Psoas muscle (tissue), 7 donors: ENCODE measurements at regions not wholly inside any gene's neighbourhood (a gene's known extent, or its start where the extent isn't known, plus 50 kb on each side); places are given as distances from the start of the nearest gene placed in this dataset.

Experiments used
- ATAC-seq, 4 donors: fragments of 200-7000 bp; cut with Tn5 transposase; one replicate each; pipeline ENCODE4 v1.9.1; 2020; ENCODE audit warnings: moderate library complexity in 3 of 4, mild to moderate bottlenecking in 2 of 4
- DNase-seq, 2 donors: peaks; one replicate each; pipeline ENCODE4 v3.0.0-alpha.2; 2020
- H3K27ac ChIP-seq: fragments of 200-600 bp; one replicate; pipeline ENCODE4 v1.8.0; 2022
- H3K27me3 ChIP-seq, 3 donors: fragments of 200-600 bp in 1 of 3; one replicate each; pipeline versions ENCODE4 v1.6.1 to v1.8.0; 2013 to 2022; ENCODE audit warnings: low read length in 2 of 3, mild to moderate bottlenecking in 2 of 3, moderate library complexity in 1 of 3; ENCODE audit not compliant: insufficient read depth in 3 of 3
- H3K36me3 ChIP-seq, 2 donors: fragments of 200-600 bp in 1 of 2; one replicate each; pipeline versions ENCODE4 v1.6.1 to v1.8.0; 2013 to 2022; ENCODE audit warnings: low read depth in 1 of 2, mild to moderate bottlenecking in 1 of 2, moderate library complexity in 1 of 2; ENCODE audit not compliant: insufficient read depth in 1 of 2
- H3K4me1 ChIP-seq: fragments of 200-600 bp; one replicate; pipeline ENCODE4 v1.8.0; 2022
- H3K4me3 ChIP-seq: fragments of 200-600 bp; one replicate; pipeline ENCODE4 v1.8.0; 2022; ENCODE audit warnings: mild to moderate bottlenecking
- H3K9me3 ChIP-seq: fragments of 200-600 bp; one replicate; pipeline ENCODE4 v1.8.0; 2022
- CTCF ChIP-seq: fragments of 200-600 bp; IDR thresholded peaks from one replicate; pipeline ENCODE4 v1.8.0; 2022; ENCODE audit warnings: antibody characterized with exemption
- whole genome bisulfite sequencing, 3 donors: extraction: QIAGEN DNeasy Blood & Tissue Kit; methylation state at CpG; one replicate each; pipeline versions ENCODE4 v1.1.6 to v1.1.7; 2013; 5-methylcytosine and 5-hydroxymethylcytosine counted together
- intact Hi-C, 2 donors: fragments of 100-400 bp; cut with DNase I; formaldehyde crosslinking; loops; one replicate each; pipeline versions ENCODE4 v1.11.0 to v1.14.2; 2022
- donor health status: healthy with polysubstance abuse.
- donor health status: DM: no; HTN: no; CAD: no; lungs with moderate emphysema.
- donor health status: Bipolar disorder and iron deficiency.
- donor health status: healthy.
- donor health status: DM: yes; HTN: yes; CAD: no.
- donor health status: DM: no; HTN: no; CAD: no.
- donor health status: DM: yes; HTN: yes; CAD: no.

DNA sequence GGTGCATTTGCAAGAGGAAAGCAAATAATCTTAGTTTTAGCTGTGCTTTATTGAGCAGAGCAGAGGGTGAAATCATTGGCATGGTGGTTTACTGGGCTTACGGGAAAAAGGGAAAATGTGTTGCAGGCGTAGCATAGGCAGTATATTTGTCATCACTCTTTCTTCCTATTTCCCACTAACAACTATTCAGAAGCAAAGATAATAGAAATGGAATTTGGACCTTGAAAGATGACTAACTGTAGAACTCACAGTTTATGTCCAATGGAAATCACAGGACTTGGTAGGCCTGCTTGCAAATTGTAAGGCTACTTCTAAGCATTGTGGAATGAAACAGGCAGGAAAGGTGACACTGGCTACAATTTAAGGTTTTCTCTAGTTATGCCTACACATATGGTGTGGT lies 611.9 kb upstream of the MAN1A1 start:
- H3K27ac ChIP-seq = no peak overlapping the region
- no peak overlapping the region for H3K4me3 ChIP-seq
- intact Hi-C loops = no loop called here
- H3K9me3 ChIP-seq = no peaks in the 10 kb centered on the region
- no peaks in the 10 kb centered on the region for H3K36me3 ChIP-seq
- TF ChIP-seq CTCF = no peak
- ATAC-seq (no peak), DNase-seq (no peak)
- 71 to 84% (median 73%) methylated on average over 2 of the region's 2 CpGs for WGBS, 3 donors
- no peaks in the 10 kb centered on the region for H3K4me1 ChIP-seq
- no peaks in the 10 kb centered on the region for H3K27me3 ChIP-seq

DNA sequence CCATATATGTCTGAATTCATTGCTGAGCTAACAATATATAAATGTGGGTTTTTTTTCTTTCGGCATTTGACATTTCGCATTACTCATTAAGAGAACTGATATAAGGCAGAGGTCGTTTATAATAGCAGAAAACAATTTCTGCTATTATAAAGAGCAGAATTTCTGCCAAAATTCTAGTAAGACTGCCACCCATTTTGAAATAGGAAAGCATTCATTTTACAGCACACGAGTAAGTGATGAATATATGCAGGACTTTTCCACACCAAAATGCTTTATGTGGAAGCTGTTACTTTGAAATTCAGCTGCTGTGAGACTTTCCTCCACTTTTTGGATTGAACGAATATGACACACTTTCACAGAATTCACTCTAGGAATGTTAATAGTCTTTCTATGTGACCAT lies 610.9 kb upstream of the MAN1A1 start:
- no peak for TF ChIP-seq CTCF
- Histone ChIP-seq H3K27ac (no peak overlapping the region), H3K4me1 (no peaks in the 10 kb centered on the region), H3K36me3 (no peaks in the 10 kb centered on the region), H3K27me3 (no peaks in the 10 kb centered on the region), H3K9me3 (no peaks in the 10 kb centered on the region), H3K4me3 (no peak overlapping the region)
- ATAC-seq = no peak
- intact Hi-C loops = no loop called here
- DNase-seq = no peak
- WGBS, 3 donors = 58 to 65% (median 61%) methylated on average over 5 of the region's 5 CpGs

DNA sequence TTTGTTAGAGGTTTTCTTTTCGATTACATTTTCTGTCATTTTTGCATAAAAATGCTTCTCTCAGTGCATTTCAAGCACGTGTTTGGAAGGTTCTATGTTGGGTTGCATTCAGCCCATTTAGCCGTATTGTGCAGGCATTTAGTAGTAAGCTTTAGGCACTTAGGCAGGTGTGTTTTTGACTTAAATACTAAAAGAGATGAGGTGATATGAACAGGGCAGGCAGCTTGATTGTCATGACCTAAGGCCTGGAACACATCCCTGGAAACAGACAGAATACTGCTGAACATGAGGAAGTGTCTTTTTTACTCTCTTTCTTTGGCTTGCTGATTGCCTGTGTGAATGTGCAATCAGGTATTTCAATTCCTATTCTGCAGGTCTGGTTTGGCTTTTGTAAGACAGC lies 610.5 kb upstream of the MAN1A1 start:
- WGBS, 3 donors = 26 to 30% (median 27%) methylated on average over 3 of the region's 3 CpGs
- ATAC-seq (no peak), DNase-seq (no peak)
- intact Hi-C loops = no loop called here
- Histone ChIP-seq H3K9me3 (no peaks in the 10 kb centered on the region), H3K27ac (no peak overlapping the region), H3K4me3 (no peak overlapping the region), H3K27me3 (no peaks in the 10 kb centered on the region), H3K36me3 (no peaks in the 10 kb centered on the region), H3K4me1 (no peaks in the 10 kb centered on the region)
- TF ChIP-seq CTCF = no peak

DNA sequence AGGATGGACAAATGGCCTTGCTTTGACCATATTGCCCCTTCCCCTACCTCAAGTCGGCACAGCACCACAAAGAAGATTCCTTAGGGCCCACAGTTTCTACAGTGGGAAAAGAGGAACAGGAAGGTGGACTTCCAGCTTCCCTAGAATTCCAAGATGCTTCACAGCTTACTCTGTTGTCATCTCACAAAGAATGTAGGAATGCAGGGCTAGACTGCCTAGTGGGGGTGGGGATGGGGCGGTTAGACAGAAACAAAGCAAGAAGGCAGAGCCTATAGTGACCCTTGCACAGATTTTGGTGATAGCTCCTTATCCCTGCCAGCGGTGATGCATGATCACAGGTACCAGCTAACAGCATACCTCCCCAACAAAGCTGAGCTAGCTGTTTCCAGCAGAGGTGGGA lies 607.6 kb upstream of the MAN1A1 start:
- WGBS, 3 donors = 82 to 91% (median 87%) methylated on average over 3 of the region's 3 CpGs
- no peak for DNase-seq
- intact Hi-C loops = no loop called here

More for the DNA sequence above, 607.6 kb upstream of the MAN1A1 start:
- no peaks in the 10 kb centered on the region for H3K4me1 ChIP-seq
- H3K4me3 ChIP-seq = no peak overlapping the region
- no peaks in the 10 kb centered on the region for H3K36me3 ChIP-seq
- H3K27ac ChIP-seq = no peak overlapping the region
- H3K9me3 ChIP-seq = no peaks in the 10 kb centered on the region
- H3K27me3 ChIP-seq = no peaks in the 10 kb centered on the region
- TF ChIP-seq CTCF = no peak
- no peak for ATAC-seq
